ENCODE measurements at regions not wholly inside any gene's neighbourhood (a gene's known extent, or its start where the extent isn't known, plus 50 kb on each side); places are given as distances from the start of the nearest gene placed in this dataset.

DNA sequence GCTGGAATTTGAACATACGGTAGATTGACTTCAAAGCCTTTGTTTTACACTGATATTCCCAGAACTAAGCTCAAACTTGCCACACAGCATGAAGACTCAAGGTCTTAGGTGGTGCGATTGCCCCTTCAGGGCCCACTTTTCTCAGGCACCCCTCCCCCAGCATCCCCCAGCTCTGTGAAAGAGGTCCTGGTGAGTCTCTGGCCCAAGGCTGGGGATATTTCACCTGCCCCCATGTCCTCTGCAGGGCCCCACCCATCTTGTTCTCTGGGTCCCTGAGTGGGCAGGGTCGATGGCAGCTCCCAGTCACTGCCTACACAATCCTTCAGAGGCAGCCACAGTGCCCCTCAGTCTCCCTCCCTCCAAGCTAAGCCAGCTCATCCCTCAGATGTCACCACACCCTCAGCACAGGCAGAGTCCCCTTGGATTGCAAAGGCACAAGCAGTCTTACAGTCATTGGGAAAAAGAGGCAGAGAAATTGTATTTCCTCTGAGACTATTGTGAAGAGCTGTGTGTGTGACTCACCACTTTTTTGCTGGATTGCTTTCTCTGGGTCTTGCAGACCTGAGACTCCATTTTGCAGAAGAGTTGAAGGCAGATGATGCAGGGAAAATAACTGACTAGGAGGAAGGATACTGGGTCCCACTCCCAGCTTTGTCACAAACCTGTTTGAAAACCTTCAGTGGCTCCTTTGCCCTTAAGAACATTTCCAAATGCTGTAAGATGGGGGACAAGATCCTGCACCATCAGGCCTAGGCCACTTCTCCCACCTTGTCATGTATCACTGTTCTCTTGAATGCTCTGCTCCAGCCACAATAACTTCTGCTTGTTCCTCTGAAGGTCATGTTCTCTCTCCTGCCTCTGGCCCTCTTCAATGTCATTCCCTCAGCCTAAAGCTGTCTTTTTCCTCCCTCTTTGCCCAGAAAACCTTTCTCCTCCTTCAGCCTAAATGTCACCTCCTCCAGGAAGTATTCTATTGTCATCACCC is 119.1 kb upstream of the GRIK3 start:
- in situ Hi-C loops (cut with MboI; ENCODE audit: low sequenced_read_pairs, unreplicated experiment), result no loop called here
- DNase-seq (ENCODE audit: low spot score), result no peak
- TF ChIP-seq, protein P1, sequence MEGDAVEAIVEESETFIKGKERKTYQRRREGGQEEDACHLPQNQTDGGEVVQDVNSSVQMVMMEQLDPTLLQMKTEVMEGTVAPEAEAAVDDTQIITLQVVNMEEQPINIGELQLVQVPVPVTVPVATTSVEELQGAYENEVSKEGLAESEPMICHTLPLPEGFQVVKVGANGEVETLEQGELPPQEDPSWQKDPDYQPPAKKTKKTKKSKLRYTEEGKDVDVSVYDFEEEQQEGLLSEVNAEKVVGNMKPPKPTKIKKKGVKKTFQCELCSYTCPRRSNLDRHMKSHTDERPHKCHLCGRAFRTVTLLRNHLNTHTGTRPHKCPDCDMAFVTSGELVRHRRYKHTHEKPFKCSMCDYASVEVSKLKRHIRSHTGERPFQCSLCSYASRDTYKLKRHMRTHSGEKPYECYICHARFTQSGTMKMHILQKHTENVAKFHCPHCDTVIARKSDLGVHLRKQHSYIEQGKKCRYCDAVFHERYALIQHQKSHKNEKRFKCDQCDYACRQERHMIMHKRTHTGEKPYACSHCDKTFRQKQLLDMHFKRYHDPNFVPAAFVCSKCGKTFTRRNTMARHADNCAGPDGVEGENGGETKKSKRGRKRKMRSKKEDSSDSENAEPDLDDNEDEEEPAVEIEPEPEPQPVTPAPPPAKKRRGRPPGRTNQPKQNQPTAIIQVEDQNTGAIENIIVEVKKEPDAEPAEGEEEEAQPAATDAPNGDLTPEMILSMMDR (IDR thresholded peaks at IDR 0.05; ENCODE audit: borderline replicate concordance, control extremely low read depth, extremely low read depth, insufficient read depth, missing control alignments), result no peak

DNA sequence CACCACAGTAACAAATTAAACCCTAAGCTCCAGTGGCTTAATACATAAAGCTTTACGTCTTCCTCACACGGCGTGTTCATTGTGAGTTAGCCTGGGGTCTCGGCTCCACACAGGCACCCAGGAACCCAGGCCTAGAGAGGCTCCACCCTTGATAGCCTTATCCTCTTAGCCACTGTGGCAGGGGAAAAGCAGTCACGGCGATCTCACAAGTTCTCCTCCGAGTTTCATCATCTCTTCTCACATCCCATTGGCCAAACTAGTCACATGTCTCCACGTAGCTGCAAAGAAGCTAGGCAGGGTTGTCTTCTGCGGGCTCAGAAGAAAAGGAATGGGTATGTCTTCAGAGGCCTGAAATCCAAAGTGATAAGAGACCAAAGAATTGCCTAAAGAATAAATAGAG is 122.3 kb upstream of the GRIK3 start:
- TF ChIP-seq, protein P1 (IDR thresholded peaks at IDR 0.05; ENCODE audit: borderline replicate concordance, control extremely low read depth, extremely low read depth, insufficient read depth, missing control alignments), result no peak

GRCh38 chr1:37157634-37158033 is 123.3 kb upstream of the GRIK3 start:
- in situ Hi-C loops (cut with MboI; ENCODE audit: low sequenced_read_pairs, unreplicated experiment), result no loop called here
- TF ChIP-seq, protein P1 (IDR thresholded peaks at IDR 0.05; ENCODE audit: borderline replicate concordance, control extremely low read depth, extremely low read depth, insufficient read depth, missing control alignments), result no peak
- no peak for DNase-seq (ENCODE audit: low spot score)

More for the DNA sequence above, 122.3 kb upstream of the GRIK3 start:
- no peak for DNase-seq (ENCODE audit: low spot score)
- in situ Hi-C loops (cut with MboI; ENCODE audit: low sequenced_read_pairs, unreplicated experiment), result no loop called here

DNA sequence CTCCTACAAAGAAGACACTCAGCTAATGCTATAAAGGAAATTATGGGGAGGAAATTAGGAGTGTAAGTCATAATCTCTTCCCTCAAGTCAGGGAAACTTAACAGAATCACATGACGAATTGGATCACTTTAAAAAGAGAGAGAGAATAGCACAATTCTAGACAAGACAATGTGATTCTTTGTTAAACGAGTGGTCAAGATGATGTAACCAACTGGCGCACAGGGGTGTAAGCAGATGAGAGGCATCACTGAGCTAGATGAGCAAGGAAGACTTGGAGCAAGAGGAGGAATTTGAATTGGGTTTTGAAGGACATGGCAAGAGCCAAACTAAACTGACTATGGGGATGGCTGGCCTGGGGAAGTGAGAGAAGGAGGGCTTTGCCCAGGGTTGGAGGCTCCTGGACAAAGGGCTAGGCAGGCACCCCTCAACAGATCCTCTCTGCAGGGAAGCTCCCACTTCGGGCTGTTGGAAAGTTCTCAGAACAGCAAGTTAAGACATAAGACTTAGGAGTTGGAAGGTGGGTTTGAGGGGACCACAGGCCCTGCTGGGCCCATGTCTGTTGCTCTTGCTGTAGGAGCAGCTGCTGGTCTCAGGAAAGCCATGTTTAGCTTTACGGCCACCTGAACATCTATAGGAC is 123.9 kb upstream of the GRIK3 start:
- TF ChIP-seq, protein P1 (IDR thresholded peaks at IDR 0.05; ENCODE audit: borderline replicate concordance, control extremely low read depth, extremely low read depth, insufficient read depth, missing control alignments), result no peak
- in situ Hi-C loops (cut with MboI; ENCODE audit: low sequenced_read_pairs, unreplicated experiment), result no loop called here
- no peak for DNase-seq (ENCODE audit: low spot score)

DNA sequence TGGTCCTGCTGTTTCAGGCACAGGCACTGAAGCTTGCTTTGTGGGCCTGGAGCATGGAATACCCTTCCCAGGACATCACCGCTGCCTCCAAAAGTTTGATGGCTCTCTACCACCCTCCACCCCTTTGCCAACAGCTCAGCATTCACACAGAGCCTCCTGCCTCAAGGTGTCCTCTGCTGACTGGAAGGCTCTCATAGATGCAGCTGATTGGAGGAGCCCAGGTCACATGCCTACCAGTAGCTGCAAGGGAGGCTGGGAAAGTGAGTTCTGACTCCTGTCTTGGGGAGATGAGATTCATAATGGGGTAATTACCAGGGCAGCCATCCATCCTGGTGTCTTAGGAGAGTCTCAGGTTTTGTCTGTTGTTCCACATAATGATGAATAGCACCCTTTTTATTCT is 124.8 kb upstream of the GRIK3 start:
- in situ Hi-C loops (cut with MboI; ENCODE audit: low sequenced_read_pairs, unreplicated experiment), result no loop called here
- no peak for DNase-seq (ENCODE audit: low spot score)
- TF ChIP-seq, protein P1 (IDR thresholded peaks at IDR 0.05; ENCODE audit: borderline replicate concordance, control extremely low read depth, extremely low read depth, insufficient read depth, missing control alignments), result no peak

DNA sequence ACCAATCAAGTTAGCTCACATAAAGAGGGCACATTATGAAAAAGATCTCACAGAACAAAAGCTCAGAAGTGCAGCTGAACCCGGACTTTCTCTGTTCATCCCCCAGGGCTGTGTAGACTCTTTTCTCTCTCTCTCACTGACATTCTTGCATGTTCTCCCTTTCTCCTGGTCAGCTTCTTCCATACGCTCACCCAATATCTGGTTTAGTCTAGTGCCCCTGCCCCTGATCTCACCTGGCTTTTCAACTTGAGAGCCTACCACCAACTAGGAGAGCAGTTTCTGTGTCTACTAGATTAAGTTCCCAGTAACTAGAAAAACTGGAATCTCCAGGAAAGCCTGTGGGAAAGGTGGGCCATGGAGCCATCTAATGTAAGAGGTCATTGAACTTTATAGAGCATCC is 126.9 kb upstream of the GRIK3 start:
- in situ Hi-C loops (cut with MboI; ENCODE audit: low sequenced_read_pairs, unreplicated experiment), result no loop called here
- TF ChIP-seq, protein P1 (IDR thresholded peaks at IDR 0.05; ENCODE audit: borderline replicate concordance, control extremely low read depth, extremely low read depth, insufficient read depth, missing control alignments), result no peak
- no peak for DNase-seq (ENCODE audit: low spot score)

Data from GM13976 (cell line).